Mesodermal cell (in vitro differentiated cells): ENCODE measurements at regions not wholly inside any gene's neighbourhood (a gene's known extent, or its start where the extent isn't known, plus 50 kb on each side); places are given as distances from the start of the nearest gene placed in this dataset.

Experiments used
- H3K27ac ChIP-seq: 2 replicates; pipeline ENCODE4 v1.7.0; 2013; ENCODE audit warnings: mild to moderate bottlenecking, low read depth, low read length, moderate library complexity; ENCODE audit not compliant: severe bottlenecking
- H3K36me3 ChIP-seq: 2 replicates; pipeline ENCODE4 v1.7.1; 2013; ENCODE audit warnings: mild to moderate bottlenecking, low read length, moderate library complexity; ENCODE audit not compliant: control insufficient read depth, insufficient read depth
- H3K4me1 ChIP-seq: one replicate; pipeline ENCODE4 v1.7.1; 2013; ENCODE audit warnings: mild to moderate bottlenecking, low read length; ENCODE audit not compliant: insufficient read depth, control insufficient read depth, poor library complexity, severe bottlenecking
- H3K4me3 ChIP-seq: 2 replicates; pipeline ENCODE4 v1.7.0; 2013; ENCODE audit warnings: low read length, control low read depth, mild to moderate bottlenecking; ENCODE audit not compliant: insufficient read depth, poor library complexity, severe bottlenecking; ENCODE audit errors: extremely low read depth
- H3K9me3 ChIP-seq: 2 replicates; pipeline ENCODE4 v1.7.1; 2013; ENCODE audit warnings: mild to moderate bottlenecking, low read length, moderate library complexity; ENCODE audit not compliant: control insufficient read depth
- WGBS, 2 experiments: methylation state at CpG; one replicate each; pipeline ENCODE4 v1.1.5; 2013; ENCODE audit warnings: missing lambda C conversion rate in 2 of 2; ENCODE audit not compliant: insufficient coverage in 2 of 2; 5-methylcytosine and 5-hydroxymethylcytosine counted together

DNA sequence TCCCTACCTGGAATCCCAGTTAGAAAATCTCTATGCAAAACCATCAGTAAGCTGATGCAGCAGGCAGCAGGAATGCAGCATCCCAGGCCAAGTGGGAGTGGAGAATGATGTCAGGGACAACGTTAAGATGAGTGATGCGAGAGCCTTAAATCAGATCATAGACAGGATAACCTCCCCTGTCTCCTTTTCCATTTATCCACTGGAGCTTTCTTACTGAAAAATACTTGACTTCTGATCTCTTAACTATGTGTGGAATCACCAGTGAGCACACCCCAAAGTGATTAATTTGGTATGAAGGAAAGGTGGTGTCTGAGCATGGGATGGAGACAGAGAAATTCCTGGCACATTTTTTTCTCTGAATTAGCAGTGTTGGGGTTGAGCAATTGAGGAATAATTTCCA lies 98.0 kb downstream of the RND3 start:
- Histone ChIP-seq H3K27ac (no peak overlapping the region), H3K9me3 (no peaks in the 10 kb centered on the region), H3K4me3 (no peak overlapping the region), H3K36me3 (no peaks in the 10 kb centered on the region), H3K4me1 (no peaks in the 10 kb centered on the region)
- no CpG with 5 or more reads among the region's 2 CpGs for WGBS, 2 experiments

DNA sequence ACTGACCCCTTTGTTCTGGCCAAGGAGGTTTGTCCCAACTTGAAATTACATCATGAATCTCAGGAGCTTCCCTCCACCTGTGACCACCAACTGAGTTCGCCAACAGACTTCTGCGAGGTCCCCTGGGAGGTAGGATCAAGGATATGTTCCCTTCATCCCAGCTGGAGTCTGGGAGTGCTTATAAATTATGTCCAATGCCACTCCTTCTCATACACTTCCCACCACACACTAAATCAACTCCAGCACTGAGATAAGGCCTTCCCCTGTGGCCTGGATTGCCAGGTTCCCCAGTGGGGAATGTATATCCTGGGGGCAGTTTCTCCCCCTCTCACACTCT lies 99.2 kb downstream of the RND3 start:
- Histone ChIP-seq H3K4me1 (no peaks in the 10 kb centered on the region), H3K9me3 (no peaks in the 10 kb centered on the region), H3K36me3 (no peaks in the 10 kb centered on the region), H3K27ac (no peak overlapping the region), H3K4me3 (no peak overlapping the region)
- WGBS, 2 experiments: 100% methylated on average over 1 to 2 of the region's 2 CpGs

DNA sequence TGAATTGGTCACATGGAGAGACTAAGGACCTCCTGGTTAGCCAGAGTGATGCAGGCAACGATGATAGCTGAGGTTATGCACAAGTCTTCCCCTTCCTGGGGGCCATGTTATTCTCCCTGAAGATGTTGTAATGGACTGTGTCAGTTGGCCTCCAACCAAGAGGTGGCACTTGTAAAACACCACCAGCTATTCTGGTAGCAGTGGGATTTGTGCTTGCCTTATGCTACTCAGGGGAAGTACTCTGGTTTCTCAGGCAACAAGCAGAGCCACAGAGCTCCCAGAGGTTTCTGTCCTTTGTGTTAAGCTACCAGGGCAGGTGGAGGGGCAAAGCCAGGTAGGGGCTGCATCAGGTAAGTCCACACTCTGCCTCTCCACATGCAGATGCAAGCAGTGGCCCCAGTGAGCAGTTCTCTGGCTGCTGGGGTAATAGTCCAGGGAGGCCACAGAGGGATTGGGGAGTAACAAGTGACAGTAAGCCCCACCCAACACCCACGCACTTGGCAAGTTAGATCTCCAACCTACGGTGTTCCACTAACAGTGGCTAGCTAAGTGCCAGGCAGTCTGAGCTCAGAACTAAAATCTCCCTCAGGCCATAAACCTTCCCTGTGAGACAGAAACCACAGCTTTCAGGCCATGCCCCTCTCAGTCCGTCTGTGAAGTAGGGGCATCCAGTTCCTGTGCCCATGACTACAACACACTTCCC lies 99.7 kb downstream of the RND3 start:
- Histone ChIP-seq H3K36me3 (no peaks in the 10 kb centered on the region), H3K27ac (no peak overlapping the region), H3K9me3 (no peaks in the 10 kb centered on the region), H3K4me1 (no peaks in the 10 kb centered on the region), H3K4me3 (no peak overlapping the region)
- WGBS, 2 experiments: 87 to 100% methylated on average over 3 to 4 of the region's 4 CpGs

- no peak overlapping the region for H3K27ac ChIP-seq
- H3K9me3 ChIP-seq: no peaks in the 10 kb centered on the region
- no peak overlapping the region for H3K4me3 ChIP-seq
- no peaks in the 10 kb centered on the region for H3K4me1 ChIP-seq
- WGBS, 2 experiments: 80% methylated on average over 1 of the region's 1 CpG; no CpG with 5 or more reads in 1 of the 2 experiments
- no peaks in the 10 kb centered on the region for H3K36me3 ChIP-seq
Measured at GRCh38 chr2:150385211-150385610, 102.3 kb downstream of the RND3 start.

- H3K27ac ChIP-seq: no peak overlapping the region
- no peaks in the 10 kb centered on the region for H3K9me3 ChIP-seq
- H3K36me3 ChIP-seq: no peaks in the 10 kb centered on the region
- H3K4me1 ChIP-seq: no peaks in the 10 kb centered on the region
- H3K4me3 ChIP-seq: no peak overlapping the region
Measured at GRCh38 chr2:150383587-150383986, 103.9 kb downstream of the RND3 start.

GRCh38 chr2:150379166-150379565 lies 108.3 kb downstream of the RND3 start:
- no peaks in the 10 kb centered on the region for H3K36me3 ChIP-seq
- H3K4me3 ChIP-seq: no peak overlapping the region
- no peaks in the 10 kb centered on the region for H3K9me3 ChIP-seq
- no peak overlapping the region for H3K27ac ChIP-seq
- H3K4me1 ChIP-seq: no peaks in the 10 kb centered on the region

DNA sequence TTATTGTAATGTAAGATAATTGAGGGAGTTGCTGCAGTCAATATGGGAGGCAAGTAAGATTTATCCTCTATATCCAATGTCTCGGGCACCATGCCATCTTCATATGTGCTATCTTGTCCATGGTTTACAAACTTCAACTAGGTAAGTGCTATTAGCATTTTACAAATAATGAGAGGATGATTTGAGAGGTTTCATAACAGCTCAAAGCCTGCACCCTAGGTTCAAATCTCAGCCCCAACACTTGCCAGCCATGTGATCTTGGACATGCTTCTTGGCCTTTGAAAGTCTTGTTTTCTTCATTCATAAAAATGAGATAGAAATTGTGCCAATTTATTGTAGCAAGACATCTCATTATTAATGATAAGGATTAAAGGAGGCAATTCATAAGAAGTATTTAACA lies 108.8 kb downstream of the RND3 start:
- Histone ChIP-seq H3K36me3 (no peaks in the 10 kb centered on the region), H3K27ac (no peak overlapping the region), H3K4me3 (no peak overlapping the region), H3K9me3 (peaks cover under 1% of the 10 kb centered on the region), H3K4me1 (no peaks in the 10 kb centered on the region)
- WGBS, 2 experiments: no CpG with 5 or more reads among the region's 1 CpG

GRCh38 chr2:150376553-150377335 lies 110.7 kb downstream of the RND3 start:
- Histone ChIP-seq H3K4me1 (no peaks in the 10 kb centered on the region), H3K4me3 (no peak overlapping the region), H3K27ac (no peak overlapping the region), H3K36me3 (no peaks in the 10 kb centered on the region), H3K9me3 (peaks cover 4% of the 10 kb centered on the region)
- 59 to 94% methylated on average over 2 to 3 of the region's 7 CpGs for WGBS, 2 experiments

DNA sequence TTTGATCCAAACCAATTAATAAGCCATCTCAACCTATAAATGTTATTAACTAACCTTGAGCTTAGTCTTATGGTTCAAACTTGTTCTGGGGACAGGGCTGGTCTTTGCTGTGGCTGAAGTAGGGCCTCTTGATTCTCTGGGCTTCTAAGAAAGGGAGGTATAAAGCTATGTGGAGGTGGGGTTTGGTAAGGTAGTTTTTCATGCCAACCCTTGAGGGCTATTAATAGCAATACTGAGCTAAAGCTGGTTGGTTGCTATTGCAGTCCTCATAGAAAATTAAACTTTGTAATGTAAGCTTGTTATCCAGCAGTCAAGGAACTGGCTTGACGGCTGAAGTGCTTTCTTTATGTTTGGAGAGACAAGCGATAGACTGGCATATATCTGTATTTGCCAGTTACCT lies 112.1 kb downstream of the RND3 start:
- H3K4me3 ChIP-seq: no peak overlapping the region
- H3K27ac ChIP-seq: no peak overlapping the region
- no peaks in the 10 kb centered on the region for H3K36me3 ChIP-seq
- 83% methylated on average over 2 of the region's 2 CpGs; no CpG with 5 or more reads in 1 of the 2 experiments for WGBS, 2 experiments
- H3K4me1 ChIP-seq: no peaks in the 10 kb centered on the region
- H3K9me3 ChIP-seq: peaks cover 4% of the 10 kb centered on the region

DNA sequence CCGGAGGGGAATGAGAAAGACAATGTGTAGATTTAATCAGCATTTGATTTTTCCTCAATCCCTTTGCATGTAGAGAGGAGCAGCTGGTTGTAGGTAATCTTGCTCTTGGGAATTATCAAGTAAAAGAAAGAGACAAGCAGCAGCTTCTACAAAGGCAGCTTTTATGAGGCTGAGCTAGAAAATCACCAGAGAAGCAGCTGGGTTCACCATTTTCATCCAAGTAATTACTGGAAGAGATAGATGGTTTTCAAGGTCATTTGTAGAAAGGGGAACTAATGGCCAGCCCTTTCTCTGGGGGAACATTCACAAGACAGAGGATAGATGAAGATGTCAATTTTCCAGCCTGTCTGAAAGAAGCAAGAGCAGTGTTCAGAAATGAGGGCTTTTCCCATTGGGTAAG lies 113.0 kb downstream of the RND3 start:
- Histone ChIP-seq H3K27ac (no peak overlapping the region), H3K9me3 (peaks cover 4% of the 10 kb centered on the region), H3K4me3 (no peak overlapping the region), H3K4me1 (no peaks in the 10 kb centered on the region), H3K36me3 (no peaks in the 10 kb centered on the region)
- WGBS, 2 experiments: 75% methylated on average over 1 of the region's 1 CpG; no CpG with 5 or more reads in 1 of the 2 experiments

GRCh38 chr2:150373374-150373773 lies 114.1 kb downstream of the RND3 start:
- Histone ChIP-seq H3K4me3 (no peak overlapping the region), H3K4me1 (no peaks in the 10 kb centered on the region), H3K36me3 (no peaks in the 10 kb centered on the region), H3K9me3 (peaks cover 4% of the 10 kb centered on the region), H3K27ac (no peak overlapping the region)
- WGBS, 2 experiments: 100% methylated on average over 1 of the region's 2 CpGs; no CpG with 5 or more reads in 1 of the 2 experiments
